NCI-H1092 (cell line): ENCODE measurements at regions not wholly inside any gene's neighbourhood (a gene's known extent, or its start where the extent isn't known, plus 50 kb on each side); places are given as distances from the start of the nearest gene placed in this dataset.

ENCODE experiments used
- DNase-seq: peaks from one replicate; lab custom pipeline; 2025; lab: John Stamatoyannopoulos, UW

- no peak for DNase-seq
Observed at GRCh38 chr7:15856311-15856710, 169.8 kb upstream of the MEOX2 start.

GRCh38 chr7:15855525-15856109, 169.1 kb upstream of the MEOX2 start:
- DNase-seq, result no peak

GRCh38 chr7:15854841-15855524, 168.5 kb upstream of the MEOX2 start:
- DNase-seq, result no peak

- no peak for DNase-seq
Observed at GRCh38 chr7:15853832-15854470, 167.5 kb upstream of the MEOX2 start.

- DNase-seq, result no peak
Observed at GRCh38 chr7:15851201-15851600, 164.7 kb upstream of the MEOX2 start.

GRCh38 chr7:15848901-15849300, 162.4 kb upstream of the MEOX2 start:
- DNase-seq, result no peak

- DNase-seq, result no peak
Observed at GRCh38 chr7:15848362-15848761, 161.9 kb upstream of the MEOX2 start.

- no peak for DNase-seq
Observed at GRCh38 chr7:15845868-15846267, 159.4 kb upstream of the MEOX2 start.

- no peak for DNase-seq
Observed at GRCh38 chr7:15845461-15845860, 159.0 kb upstream of the MEOX2 start.

- DNase-seq, result no peak
Observed at GRCh38 chr7:15839416-15840100, 153.1 kb upstream of the MEOX2 start.

- no peak for DNase-seq
Observed at GRCh38 chr7:15838265-15838664, 151.8 kb upstream of the MEOX2 start.

GRCh38 chr7:15837306-15837950, 150.9 kb upstream of the MEOX2 start:
- DNase-seq, result no peak

- DNase-seq, result no peak
Observed at GRCh38 chr7:15836651-15837050, 150.2 kb upstream of the MEOX2 start.

- no peak for DNase-seq
Observed at GRCh38 chr7:15836041-15836440, 149.6 kb upstream of the MEOX2 start.

GRCh38 chr7:15834446-15834845, 148.0 kb upstream of the MEOX2 start:
- DNase-seq, result no peak

- peak; percentile 10 for DNase-seq
Observed at GRCh38 chr7:15832996-15833395, 146.5 kb upstream of the MEOX2 start.

- no peak for DNase-seq
Observed at GRCh38 chr7:15831606-15832005, 145.1 kb upstream of the MEOX2 start.

- no peak for DNase-seq
Observed at GRCh38 chr7:15829691-15830090, 143.2 kb upstream of the MEOX2 start.

- DNase-seq, result no peak
Observed at GRCh38 chr7:15828881-15829280, 142.4 kb upstream of the MEOX2 start.

GRCh38 chr7:15821484-15822427, 135.3 kb upstream of the MEOX2 start:
- DNase-seq, result no peak

- no peak for DNase-seq
Observed at GRCh38 chr7:15820319-15820718, 133.8 kb upstream of the MEOX2 start.
